Activated CD4-positive, alpha-beta T cell treated with anti-CD3 and anti-CD28 coated beads, Interleukin-2, amount 10 ng/mL, durations not matched to agents 24 days and 14 days (primary cell): ENCODE measurements at regions not wholly inside any gene's neighbourhood (a gene's known extent, or its start where the extent isn't known, plus 50 kb on each side); places are given as distances from the start of the nearest gene placed in this dataset.

Source experiments
- DNase-seq: peaks from one replicate; pipeline ENCODE4 v3.0.0; 2022
- H3K27ac Mint-ChIP-seq: one replicate; pipeline ENCODE4 v1.8.0; 2022; ENCODE audit warnings: mild to moderate bottlenecking, mixed read lengths
- H3K27me3 Mint-ChIP-seq: one replicate; pipeline ENCODE4 v1.8.0; 2022; ENCODE audit warnings: mixed read lengths
- H3K36me3 Mint-ChIP-seq: one replicate; pipeline ENCODE4 v1.8.0; 2022; ENCODE audit warnings: low read depth, mild to moderate bottlenecking, mixed read lengths
- H3K4me1 Mint-ChIP-seq: one replicate; pipeline ENCODE4 v1.8.0; 2021; ENCODE audit warnings: mixed read lengths
- H3K4me3 Mint-ChIP-seq: one replicate; pipeline ENCODE4 v1.8.0; 2022; ENCODE audit warnings: mild to moderate bottlenecking, moderate library complexity, mixed read lengths
- H3K9me3 Mint-ChIP-seq: one replicate; pipeline ENCODE4 v1.8.0; 2021; ENCODE audit warnings: mixed read lengths
- intact Hi-C: fragments of 100-400 bp; cut with micrococcal nuclease; formaldehyde crosslinking; loops from one replicate; pipeline ENCODE4 v1.15.1; 2023

DNA sequence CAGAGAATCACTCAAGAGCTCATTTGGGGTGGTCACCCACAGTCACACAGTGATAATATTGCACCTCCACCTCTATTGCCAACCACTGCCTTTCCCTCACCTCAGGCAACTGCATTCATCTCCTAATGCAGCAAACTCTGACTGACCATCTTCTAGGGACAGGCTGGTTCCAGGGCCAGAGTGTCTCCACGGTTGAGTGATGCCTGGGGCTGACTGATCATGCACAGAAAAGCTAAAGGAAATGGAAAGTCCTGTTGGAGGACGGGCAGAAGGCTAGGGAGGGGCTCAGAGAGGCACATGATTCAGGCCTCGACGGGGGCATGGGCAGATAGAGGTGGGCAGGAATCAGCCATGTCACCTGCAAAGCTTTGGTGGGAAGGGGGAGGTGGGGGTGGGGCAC lies 127.1 kb upstream of the TNS3 start:
- no peak for DNase-seq
- Mint-ChIP-seq H3K9me3 (no peaks in the 10 kb centered on the region), H3K36me3 (no peaks in the 10 kb centered on the region), H3K27me3 (no peaks in the 10 kb centered on the region), H3K4me3 (no peak overlapping the region), H3K4me1 (no peaks in the 10 kb centered on the region), H3K27ac (no peak overlapping the region)
- intact Hi-C loops, result no loop called here

DNA sequence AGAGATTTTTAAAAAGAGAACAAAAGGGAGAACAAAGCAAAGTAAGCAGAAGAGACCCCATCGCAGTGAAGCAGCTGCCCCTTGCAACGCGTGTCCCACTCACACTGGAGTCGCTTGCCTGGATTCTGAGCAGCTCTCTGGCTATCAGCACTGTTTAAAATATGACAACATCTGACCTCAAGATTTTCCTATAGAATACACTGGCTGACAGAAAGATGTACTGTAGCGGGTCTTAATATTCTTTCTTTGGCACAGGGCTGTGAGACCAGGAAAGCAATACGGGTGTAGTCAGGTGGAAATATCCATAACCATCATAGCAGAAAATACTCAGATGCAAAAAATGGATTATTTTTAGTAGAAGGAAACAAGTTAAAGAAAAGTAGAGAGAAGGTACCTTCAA lies 125.7 kb upstream of the TNS3 start:
- Mint-ChIP-seq H3K27me3 (no peaks in the 10 kb centered on the region), H3K4me1 (no peaks in the 10 kb centered on the region), H3K4me3 (no peak overlapping the region), H3K9me3 (no peaks in the 10 kb centered on the region), H3K36me3 (no peaks in the 10 kb centered on the region), H3K27ac (no peak overlapping the region)
- DNase-seq, result no peak
- intact Hi-C loops, result no loop called here

DNA sequence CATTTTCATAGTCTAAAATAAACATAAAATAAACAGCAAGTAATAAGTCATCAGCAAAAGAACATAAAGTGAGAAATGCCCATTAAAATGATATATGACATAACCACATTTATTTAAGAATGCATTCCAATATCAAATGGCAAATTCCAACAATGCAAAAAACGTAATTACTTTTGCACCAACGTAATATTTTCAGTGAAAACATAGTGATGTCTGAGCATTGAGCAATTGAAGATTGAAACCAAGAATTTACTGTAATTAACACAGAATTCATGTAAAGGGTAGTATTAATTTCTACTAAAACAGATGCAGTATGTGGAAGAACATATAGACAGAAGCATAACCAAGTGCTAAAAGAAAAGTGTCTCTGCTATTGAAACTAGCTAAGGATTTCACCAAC lies 123.0 kb upstream of the TNS3 start:
- Mint-ChIP-seq H3K9me3 (no peaks in the 10 kb centered on the region), H3K36me3 (no peaks in the 10 kb centered on the region), H3K27me3 (no peaks in the 10 kb centered on the region), H3K27ac (no peak overlapping the region), H3K4me1 (no peaks in the 10 kb centered on the region), H3K4me3 (no peak overlapping the region)
- DNase-seq, result no peak
- intact Hi-C loops, result no loop called here

DNA sequence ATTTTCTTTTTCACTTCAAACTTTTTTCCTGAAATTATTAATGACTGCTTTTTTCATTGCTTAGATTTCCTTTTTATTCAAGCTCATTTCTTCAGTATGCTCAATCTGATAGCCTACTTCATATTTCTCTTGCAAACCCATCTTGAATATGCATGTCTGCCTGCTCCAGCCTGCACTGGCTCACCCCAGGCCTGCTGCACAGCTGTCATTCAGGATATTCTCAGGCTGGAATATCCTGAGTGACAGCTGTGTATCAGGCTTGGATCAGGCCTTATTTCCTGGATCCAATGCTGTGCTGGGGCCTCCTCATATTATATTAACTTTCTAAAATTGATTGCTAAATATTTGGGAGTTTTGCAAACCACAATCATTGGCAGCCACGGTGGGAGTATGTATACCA lies 120.2 kb upstream of the TNS3 start:
- no peaks in the 10 kb centered on the region for H3K36me3 Mint-ChIP-seq
- no peak overlapping the region for H3K4me3 Mint-ChIP-seq
- intact Hi-C loops, result no loop called here
- no peak overlapping the region for H3K27ac Mint-ChIP-seq
- no peaks in the 10 kb centered on the region for H3K27me3 Mint-ChIP-seq
- no peaks in the 10 kb centered on the region for H3K4me1 Mint-ChIP-seq
- no peaks in the 10 kb centered on the region for H3K9me3 Mint-ChIP-seq
- no peak for DNase-seq

DNA sequence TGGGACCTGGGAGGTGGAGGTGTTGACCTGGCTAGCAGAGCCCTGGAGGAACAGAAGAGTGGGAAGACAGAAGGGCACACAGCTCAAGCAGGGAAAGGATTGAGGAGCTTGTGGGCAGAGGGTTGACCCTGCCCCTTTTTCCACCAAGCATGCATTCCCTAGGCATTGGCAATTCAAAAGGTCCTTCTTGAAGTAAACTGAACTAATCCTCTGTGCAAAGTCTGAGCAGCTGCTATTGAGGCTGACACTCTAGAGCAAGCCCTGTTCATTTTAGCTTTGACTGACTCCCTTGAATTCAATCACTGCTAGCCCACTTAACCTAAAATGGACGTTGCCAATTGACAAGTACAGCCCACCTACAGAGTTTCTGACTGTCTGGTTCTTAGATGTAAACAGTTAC lies 116.5 kb upstream of the TNS3 start:
- no peak overlapping the region for H3K4me3 Mint-ChIP-seq
- no peaks in the 10 kb centered on the region for H3K36me3 Mint-ChIP-seq
- DNase-seq, result no peak
- H3K9me3 Mint-ChIP-seq, result no peaks in the 10 kb centered on the region
- intact Hi-C loops, result no loop called here
- no peak overlapping the region for H3K27ac Mint-ChIP-seq
- H3K27me3 Mint-ChIP-seq, result no peaks in the 10 kb centered on the region
- no peaks in the 10 kb centered on the region for H3K4me1 Mint-ChIP-seq

DNA sequence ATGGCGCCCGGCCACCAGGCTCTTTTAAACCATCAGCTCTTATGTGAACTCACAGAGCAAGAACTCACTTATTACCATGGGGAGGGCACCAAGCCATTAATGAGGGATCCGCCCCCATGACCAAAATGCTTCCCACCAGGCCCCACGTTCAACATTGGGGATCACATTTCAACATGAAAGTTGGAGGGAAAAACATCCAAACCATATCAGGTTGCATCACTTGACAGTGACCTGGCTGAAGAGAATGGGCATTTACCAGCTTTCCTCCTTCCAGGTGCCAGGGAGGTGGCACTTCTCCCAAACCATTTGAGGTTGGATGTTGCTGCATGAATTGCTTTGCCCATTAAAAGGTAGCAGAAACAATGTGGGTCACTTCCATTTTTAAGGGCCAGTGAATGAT lies 115.6 kb upstream of the TNS3 start:
- H3K9me3 Mint-ChIP-seq, result no peaks in the 10 kb centered on the region
- H3K4me1 Mint-ChIP-seq, result no peaks in the 10 kb centered on the region
- H3K27ac Mint-ChIP-seq, result no peak overlapping the region
- no peak for DNase-seq
- H3K4me3 Mint-ChIP-seq, result no peak overlapping the region
- intact Hi-C loops, result no loop called here
- no peaks in the 10 kb centered on the region for H3K36me3 Mint-ChIP-seq
- no peaks in the 10 kb centered on the region for H3K27me3 Mint-ChIP-seq

DNA sequence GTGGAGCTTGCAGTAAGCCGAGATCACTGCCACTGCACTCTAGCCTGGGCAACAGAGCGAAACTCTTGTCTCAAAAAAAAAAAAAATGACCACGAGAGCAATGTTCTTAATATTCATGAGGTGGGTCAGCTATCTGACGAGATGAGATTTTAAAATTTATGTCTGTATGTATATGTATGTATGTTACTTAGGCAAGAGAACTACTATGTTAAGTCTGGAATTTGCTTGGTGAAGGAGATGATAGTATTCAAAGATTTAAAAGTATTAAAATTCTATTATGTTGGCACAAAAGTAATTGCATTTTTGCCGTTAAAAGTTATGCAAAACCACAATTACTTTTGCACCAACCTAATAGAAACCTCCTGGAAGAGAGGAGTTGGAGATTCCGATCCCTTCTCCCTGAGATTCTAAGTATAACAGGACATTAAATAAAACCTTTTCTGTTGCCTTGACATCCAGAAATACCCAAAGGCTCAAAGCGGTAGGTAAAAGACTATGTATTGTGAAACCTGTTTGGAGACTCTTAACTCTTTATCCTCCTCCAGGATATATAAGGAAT lies 114.3 kb upstream of the TNS3 start:
- Mint-ChIP-seq H3K27ac (no peak overlapping the region), H3K9me3 (no peaks in the 10 kb centered on the region), H3K4me1 (no peaks in the 10 kb centered on the region)

DNA sequence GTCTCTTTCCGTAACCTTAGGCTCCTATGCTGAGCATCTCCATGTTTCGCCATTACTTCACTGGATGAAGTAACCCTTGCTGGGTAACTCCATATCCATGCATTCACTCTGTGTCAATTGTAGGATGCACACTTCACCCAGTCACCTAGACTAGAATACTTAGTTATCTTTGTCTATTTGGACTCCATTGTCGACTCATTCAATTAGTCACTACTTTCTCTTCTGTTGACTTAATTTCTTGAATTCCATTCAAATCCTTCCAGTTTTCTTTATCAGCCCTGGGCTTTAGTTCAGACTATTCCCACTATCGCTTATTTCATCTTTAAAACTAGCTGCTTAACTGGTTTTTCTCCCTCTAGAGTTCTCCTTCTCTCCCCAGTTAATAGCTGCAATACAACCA lies 111.3 kb upstream of the TNS3 start:
- intact Hi-C loops, result no loop called here
- H3K9me3 Mint-ChIP-seq, result no peaks in the 10 kb centered on the region
- H3K36me3 Mint-ChIP-seq, result no peaks in the 10 kb centered on the region
- H3K27ac Mint-ChIP-seq, result no peak overlapping the region
- H3K27me3 Mint-ChIP-seq, result no peaks in the 10 kb centered on the region
- H3K4me1 Mint-ChIP-seq, result peaks cover 2% of the 10 kb centered on the region
- no peak for DNase-seq
- no peak overlapping the region for H3K4me3 Mint-ChIP-seq

More for the DNA sequence above, 114.3 kb upstream of the TNS3 start:
- Mint-ChIP-seq H3K27me3 (no peaks in the 10 kb centered on the region), H3K4me3 (no peak overlapping the region), H3K36me3 (no peaks in the 10 kb centered on the region)
- intact Hi-C loops, result no loop called here
- no peak for DNase-seq

DNA sequence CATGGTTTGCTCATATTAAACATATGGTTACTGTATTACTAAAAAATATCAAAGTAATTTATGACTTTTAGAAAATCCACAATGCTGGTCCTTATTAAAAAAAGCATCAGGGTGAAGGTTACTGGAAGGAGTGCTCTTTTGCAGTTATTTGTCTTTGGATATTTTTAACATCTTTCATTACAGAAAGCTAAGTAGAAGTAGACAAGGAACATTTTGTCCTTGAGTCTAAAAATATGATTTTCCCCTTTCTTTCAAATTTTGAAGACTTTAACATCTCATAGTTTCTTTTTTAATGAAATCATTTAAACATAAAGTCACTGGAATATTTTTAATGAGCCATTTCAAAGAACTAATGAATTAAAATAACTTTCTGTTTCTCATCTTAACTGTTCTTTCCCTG lies 110.1 kb upstream of the TNS3 start:
- H3K4me1 Mint-ChIP-seq, result peaks cover 2% of the 10 kb centered on the region
- no peak overlapping the region for H3K27ac Mint-ChIP-seq

DNA sequence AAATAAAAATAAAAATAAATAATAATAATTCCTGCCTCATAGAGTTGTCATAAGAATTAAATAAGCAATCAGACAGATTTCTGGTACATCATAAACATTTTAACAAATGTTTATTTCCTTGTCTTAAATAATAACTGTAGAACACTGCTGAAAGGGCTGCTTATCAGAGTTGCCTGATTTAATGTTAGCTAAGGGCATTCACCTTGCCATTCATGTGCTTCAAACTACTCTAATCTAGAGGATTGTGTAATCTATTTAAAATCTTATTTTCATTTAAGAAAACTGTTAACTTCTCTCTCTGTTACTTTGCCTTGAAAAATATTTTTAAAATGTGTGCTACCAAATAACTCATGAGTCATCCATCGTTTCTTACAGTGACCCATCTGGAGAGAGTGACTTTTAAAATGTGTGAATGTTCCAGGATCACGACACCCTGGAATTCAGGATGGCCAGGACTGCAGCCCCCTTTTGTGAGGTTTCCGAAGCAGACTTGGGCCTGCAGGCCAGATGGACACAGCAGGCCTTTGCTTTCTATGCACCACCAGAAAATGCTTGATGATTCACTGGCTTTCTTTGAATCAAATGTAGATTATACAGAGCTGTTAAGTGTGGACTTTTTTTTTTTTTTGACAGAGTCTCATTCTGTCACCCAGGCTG lies 109.1 kb upstream of the TNS3 start:
- intact Hi-C loops, result no loop called here
- no peaks in the 10 kb centered on the region for H3K9me3 Mint-ChIP-seq
- H3K4me1 Mint-ChIP-seq, result peaks cover 2% of the 10 kb centered on the region
- no peaks in the 10 kb centered on the region for H3K27me3 Mint-ChIP-seq
- H3K36me3 Mint-ChIP-seq, result no peaks in the 10 kb centered on the region
- H3K27ac Mint-ChIP-seq, result no peak overlapping the region
- no peak overlapping the region for H3K4me3 Mint-ChIP-seq
- no peak for DNase-seq

More for the DNA sequence above, 110.1 kb upstream of the TNS3 start:
- intact Hi-C loops, result no loop called here
- no peak for DNase-seq
- H3K36me3 Mint-ChIP-seq, result no peaks in the 10 kb centered on the region
- H3K4me3 Mint-ChIP-seq, result no peak overlapping the region
- no peaks in the 10 kb centered on the region for H3K27me3 Mint-ChIP-seq
- H3K9me3 Mint-ChIP-seq, result no peaks in the 10 kb centered on the region

DNA sequence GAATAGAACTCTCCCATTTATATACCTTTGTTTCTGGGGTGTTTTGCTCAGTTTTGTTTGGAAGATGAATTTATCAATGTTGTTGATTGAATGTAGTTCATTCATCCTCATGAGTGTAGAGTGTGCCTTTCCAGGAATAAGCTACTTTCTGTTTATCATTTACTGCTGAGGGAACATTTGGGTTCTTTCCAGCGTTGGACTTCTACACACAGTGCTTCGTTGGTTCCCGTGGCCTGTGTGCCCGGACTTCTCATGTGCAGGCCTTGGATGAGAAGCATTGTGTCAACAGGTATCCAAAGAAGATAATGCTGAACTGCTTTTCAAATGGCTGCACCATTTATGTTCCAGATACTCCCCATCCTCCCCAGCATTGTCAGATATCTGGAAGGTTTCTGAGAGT lies 107.6 kb upstream of the TNS3 start:
- no peaks in the 10 kb centered on the region for H3K36me3 Mint-ChIP-seq
- no peak overlapping the region for H3K27ac Mint-ChIP-seq
- H3K27me3 Mint-ChIP-seq, result no peaks in the 10 kb centered on the region
- intact Hi-C loops, result no loop called here
- H3K4me1 Mint-ChIP-seq, result peaks cover 2% of the 10 kb centered on the region
- no peak for DNase-seq
- H3K4me3 Mint-ChIP-seq, result no peak overlapping the region
- no peaks in the 10 kb centered on the region for H3K9me3 Mint-ChIP-seq

DNA sequence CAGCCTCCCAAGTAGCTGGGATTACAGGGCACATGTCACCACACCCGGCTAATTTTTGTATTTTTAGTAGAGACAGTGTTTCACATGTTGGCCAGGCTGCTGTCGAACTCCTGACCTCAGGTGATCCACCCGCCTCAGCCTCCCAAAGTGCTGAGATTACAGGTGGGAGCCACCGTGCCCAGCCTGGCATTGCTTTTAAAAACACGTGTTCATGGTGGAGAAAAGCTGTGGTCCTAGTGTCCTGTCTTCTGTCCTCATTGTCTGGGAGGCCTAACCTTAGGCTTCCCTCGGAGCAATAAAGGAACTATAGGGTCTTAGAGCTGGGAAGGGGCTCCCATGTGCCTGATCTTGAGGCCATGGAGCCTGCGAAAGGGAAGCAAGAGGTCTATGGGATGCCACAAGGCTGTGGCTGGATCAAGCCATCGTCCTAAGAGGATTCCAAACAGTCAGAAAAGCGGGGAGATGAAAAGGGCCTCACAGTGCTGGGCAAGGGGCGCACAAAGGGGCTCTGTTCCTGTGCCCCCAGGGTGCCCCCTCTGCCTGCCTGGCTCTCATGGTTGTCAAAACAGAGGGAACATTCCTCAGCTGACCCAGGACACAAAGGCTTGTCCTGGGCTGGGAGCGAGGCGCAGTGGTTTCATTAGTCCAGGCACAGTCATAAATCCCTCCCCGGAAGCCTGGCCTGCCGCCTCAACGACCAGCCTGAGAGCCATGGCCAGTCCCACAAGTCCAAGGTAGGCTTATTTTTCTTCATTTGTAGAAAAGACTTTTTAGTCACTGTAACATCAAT lies 106.6 kb upstream of the TNS3 start:
- no peaks in the 10 kb centered on the region for H3K27me3 Mint-ChIP-seq
- intact Hi-C loops, result no loop called here
- H3K4me3 Mint-ChIP-seq, result no peak overlapping the region
- H3K36me3 Mint-ChIP-seq, result no peaks in the 10 kb centered on the region
- no peak overlapping the region for H3K27ac Mint-ChIP-seq
- DNase-seq, result no peak
- no peaks in the 10 kb centered on the region for H3K9me3 Mint-ChIP-seq
- H3K4me1 Mint-ChIP-seq, result peaks cover 2% of the 10 kb centered on the region

DNA sequence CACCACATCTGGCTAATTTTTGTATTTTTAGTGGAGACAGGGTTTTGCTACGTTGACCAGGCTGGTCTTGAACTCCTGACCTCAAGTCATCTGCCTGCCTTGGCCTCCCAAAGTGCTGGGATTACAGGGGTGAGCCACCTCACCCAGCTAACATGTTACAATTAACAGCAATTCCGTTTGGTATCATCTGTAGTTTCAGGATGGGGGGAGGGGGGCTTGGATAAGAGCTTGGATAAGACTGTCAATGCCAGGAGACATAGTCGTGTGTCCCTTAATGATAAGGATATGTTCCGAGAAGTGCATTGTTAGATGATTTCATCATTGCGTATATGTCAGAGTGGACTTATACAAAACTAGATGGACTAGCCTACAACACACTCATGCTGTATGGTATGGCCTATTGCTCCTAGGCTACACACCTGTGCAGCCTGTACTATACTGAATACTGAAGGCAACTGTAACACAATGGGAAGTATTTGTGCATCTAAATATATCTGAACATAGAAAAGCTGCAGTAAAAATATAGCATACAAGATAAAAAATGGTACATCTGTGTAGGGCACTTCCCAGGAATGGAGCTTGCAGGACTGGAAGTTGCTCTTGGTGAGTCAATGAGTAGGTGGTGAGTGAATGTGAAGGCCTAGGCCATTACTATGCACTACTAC lies 103.9 kb upstream of the TNS3 start:
- no peak overlapping the region for H3K27ac Mint-ChIP-seq
- no peak for DNase-seq
- intact Hi-C loops, result no loop called here
- H3K4me3 Mint-ChIP-seq, result no peak overlapping the region
- no peaks in the 10 kb centered on the region for H3K27me3 Mint-ChIP-seq
- H3K9me3 Mint-ChIP-seq, result no peaks in the 10 kb centered on the region
- H3K4me1 Mint-ChIP-seq, result peaks cover 2% of the 10 kb centered on the region
- no peaks in the 10 kb centered on the region for H3K36me3 Mint-ChIP-seq

DNA sequence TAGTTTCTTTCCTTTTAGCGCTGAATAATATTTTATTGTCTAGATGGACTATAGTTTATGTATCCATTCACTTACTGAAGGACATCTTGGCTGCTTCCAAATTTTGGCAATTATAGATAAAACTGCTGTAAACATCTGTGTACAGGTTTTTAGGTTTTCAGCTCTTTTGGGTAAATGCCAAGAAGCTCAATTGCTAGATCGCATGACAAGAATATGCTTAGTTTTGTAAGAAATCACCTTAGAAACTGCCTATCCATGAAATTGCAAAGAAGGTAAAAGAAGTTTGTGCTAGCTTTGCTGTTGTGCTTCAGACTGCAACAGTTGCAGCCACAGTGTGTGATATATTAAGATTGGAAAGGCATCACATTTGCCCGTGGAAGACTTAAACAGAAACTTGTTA lies 103.2 kb upstream of the TNS3 start:
- Mint-ChIP-seq H3K9me3 (no peaks in the 10 kb centered on the region), H3K4me1 (peaks cover 2% of the 10 kb centered on the region), H3K4me3 (no peak overlapping the region), H3K36me3 (no peaks in the 10 kb centered on the region), H3K27me3 (no peaks in the 10 kb centered on the region), H3K27ac (no peak overlapping the region)
- intact Hi-C loops, result no loop called here
- DNase-seq, result no peak
